ENCODE measurements at regions not wholly inside any gene's neighbourhood (a gene's known extent, or its start where the extent isn't known, plus 50 kb on each side); places are given as distances from the start of the nearest gene placed in this dataset.
"Not testable (repeated sequence)": the region's sequence is repeated elsewhere in the genome, so short reads cannot be mapped to it uniquely, and the experiment has no call there.

DNA sequence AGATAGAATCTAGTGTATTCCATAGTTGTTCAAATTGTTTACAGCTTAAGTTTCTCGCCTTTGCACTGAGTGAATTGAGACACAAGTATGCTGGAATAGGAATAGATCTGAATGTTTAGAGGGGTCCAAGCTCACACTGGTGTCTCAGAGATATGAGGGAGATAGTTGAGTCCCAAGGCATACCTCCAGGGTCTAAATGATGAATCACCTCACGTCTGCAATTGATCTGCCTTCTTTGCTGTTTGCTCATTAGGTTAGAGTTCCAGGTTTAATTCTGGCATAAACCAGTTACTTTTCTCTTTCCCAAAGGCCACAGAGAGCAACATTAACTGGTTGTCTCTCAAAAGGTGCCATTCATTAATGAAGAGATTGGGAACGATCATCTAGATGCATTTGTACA is 106.3 kb upstream of the MME start:
- DNase-seq = no peak

DNA sequence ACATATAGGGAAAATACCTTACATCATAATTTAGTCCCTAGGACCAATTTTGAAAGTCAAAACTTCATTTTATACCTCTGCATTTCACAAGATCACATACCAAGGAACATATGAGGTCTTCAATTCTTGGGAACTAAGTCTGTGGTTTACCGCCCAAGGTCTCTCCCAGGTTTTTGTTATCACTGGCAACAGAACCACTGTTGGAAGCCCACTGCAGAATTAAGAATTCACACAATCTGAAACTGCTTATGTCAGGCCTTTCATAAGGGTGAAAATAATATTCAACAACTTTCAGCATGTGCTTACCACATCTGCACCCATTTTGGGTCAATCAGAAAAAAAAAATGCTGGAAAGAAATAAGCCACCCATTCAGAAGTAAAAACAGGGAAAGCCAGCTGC is 107.2 kb upstream of the MME start:
- no peak for DNase-seq

DNA sequence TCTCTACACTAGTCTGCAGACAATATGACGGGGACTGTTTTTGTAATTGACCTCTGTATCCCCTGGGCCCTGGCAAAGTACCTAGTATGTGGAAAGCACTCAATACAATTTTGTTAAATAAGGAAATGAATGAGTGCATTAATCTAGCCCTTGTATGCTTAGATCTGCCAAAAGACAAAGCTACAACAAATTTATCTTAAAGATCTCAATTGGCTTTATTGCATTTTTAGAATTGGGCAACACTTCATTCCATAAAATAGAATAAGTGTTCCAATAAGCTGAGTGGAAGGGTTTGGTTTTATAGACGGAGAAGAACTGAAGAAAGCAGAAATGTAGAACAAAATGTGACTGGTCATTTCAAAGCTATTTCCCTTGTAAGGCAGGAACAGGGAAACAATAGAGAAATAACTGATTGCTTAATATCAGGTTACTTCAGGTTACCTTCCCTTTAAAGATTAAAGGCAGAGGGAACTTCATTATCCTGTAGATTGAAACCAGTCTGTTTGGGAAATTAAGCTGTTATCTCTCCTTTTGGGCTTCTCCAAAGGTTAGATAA is 108.3 kb upstream of the MME start:
- DNase-seq = no peak

DNA sequence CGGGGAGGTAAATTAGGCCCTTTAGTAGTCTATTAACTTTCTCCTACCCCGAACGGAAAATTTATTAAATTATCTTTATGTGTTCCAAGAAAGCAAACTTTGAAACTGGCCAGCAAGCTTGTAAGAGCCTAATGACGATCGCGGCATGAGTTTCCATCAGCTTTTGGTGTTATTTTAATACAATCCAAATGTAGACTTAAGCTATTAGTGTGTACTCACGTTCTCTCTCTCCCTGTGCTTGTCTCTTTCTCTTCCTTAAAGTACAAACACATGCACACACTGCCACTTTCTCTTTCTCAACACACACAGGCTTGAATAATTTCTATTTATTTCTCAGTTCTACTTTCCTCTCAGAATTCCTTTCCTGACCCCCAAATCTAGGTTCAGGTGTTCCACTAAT is 108.8 kb upstream of the MME start:
- DNase-seq = no peak

DNA sequence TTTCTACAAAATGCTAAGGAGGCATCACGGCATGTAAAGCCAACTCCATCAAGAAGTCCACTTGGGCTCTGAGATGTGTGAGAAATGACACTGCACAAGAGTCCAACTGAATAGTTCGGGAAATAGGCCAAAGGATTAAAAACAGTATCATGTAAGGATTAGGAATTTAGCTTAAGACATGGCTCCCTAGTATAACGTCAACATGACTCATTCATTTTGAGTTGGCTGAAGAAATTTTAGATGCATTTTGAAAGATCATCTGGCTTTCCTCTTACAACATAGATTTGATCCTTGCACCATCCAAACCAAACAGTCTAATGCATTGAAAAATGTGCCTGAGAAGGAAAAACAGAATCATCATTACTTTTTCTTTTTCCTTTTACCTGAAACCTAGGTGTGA is 109.3 kb upstream of the MME start:
- DNase-seq = no peak

DNA sequence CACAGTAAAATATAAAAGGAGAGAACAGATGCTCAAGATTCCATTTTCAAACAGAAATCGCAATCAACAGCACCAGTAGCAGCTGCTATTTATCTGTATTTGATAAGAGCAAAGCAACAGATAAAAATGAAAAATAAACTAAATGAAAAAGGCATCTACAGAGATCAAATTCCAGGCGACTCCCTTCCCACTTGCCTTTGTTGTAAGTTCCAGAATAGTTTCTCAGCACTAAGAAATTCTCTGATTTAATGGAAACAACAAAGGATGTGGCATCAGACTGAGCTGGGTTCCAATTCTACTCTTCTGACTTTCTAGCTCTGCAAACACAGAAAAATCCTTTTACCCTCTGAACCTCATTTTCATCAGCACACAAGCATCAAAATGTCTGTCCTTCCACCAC is 110.8 kb upstream of the MME start:
- no peak for DNase-seq

DNA sequence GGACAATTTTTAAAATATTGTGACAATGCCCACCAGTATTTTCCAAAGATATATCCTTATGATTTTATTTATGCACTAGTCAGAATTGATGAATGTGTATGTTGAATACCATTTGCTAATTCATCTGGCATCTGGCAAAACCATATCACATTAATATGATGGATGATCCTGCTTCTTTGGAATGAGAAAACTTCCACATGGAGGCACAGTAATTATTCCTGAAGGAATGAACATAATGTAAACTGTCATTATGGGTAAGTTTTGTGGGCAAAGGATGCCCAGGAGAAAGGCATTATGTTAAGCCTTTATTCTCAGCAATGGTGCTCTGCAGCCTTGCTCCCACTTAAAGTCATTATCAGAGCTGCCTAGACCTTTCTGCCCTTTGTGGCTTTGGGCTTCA is 113.0 kb upstream of the MME start:
- no peak for DNase-seq

DNA sequence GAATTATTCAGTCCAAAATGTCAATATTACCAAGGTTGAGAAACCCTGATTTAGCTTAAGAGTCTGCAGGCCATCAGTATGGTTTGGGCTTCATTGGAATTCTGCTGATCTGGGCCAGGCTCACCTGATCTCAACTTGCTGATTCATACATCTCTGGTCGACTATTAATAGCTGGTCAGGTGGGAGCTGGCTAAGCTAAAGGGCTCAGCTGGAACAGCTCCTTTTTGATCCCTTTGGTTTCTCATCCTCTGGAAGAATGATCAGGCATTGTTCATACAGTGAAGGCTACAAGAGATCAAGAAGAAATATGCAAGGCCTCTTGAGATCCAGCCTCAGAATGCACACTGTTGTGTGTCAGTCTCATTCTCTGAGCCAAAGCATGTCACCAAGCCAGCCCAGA is 123.3 kb upstream of the MME start:
- no peak for DNase-seq

DNA sequence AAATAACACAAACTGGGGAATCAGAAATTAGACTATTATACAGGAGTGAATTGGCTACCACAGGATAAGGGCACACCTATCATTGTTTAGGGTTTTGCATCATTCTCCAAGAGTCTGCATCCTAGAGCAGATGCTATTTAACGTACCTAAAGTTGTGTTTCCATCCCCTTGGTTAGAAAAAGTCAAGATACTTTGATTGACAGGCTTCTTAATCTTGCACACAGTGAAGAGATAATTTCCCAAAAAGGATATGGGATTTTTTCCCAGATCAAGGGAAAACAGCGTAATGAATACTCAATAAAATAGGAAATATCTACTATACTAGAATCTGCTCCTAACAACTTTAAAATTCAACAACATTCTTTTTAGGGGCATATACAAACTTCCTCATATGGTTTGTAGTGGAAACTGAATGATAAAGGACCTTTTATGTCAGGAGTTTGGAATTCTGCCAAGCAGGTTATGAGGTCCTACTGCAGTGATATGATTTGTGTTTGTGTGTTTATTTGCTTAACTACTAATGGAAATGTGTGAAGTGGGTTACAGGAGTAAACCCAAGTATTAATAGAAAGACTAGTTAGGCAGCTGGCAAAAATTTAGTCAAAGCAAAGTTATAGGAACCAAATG is 124.1 kb upstream of the MME start:
- DNase-seq = no peak

DNA sequence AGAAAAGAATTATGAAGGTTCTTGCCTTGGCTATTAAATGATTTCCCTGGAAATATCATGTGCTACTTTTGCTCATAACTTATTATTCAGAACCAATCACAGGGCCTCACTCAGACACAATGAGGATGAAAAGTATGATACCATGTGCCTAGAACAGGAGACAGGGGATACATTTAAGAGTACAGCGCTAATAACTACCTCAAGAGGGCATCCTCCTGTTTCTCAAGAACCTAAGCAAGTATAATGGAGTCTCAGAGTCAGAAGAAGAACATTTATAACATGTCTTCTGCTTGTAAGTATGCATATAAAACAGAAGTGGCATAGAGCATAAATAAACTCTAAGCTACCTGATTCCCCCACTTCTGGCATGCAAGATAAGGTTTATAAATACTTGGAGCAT is 125.4 kb upstream of the MME start:
- no peak for DNase-seq

DNA sequence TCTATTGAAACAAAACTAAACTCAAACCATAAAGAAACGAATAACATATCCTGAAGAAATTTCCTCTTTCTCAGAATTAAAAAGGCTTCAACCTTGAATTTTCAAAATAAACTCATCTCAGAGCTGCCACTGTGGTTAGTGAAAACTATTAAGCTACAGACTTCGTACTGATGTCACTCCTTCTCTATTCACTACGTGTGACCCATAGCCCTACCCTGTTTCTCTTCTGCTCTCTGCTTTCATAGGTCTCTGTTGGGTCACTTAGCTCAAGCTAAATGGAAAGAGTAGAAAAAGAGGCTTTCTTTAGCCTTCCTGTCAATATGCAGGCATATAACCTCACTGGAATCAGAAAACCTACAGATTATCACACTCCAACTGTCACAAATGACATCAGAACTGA is 126.6 kb upstream of the MME start:
- no peak for DNase-seq

DNA sequence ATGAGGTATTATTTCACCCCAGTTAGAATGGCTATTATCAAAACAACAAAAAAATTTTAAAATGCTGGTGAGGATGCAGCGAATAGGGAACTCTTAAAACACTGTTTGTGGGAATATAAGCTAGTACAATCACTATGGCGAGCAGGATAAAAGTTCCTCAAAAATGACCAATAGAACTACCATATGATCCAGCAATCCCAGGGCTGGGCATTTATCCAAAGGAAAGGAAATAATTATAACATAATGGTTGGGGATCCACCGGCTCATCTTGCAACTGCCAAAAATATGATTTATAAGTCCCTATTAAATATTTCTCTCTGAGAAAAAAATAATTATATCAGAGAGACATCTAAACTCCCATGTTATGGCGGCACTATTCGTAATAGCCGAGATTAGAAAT is 127.6 kb upstream of the MME start:
- no peak for DNase-seq

DNA sequence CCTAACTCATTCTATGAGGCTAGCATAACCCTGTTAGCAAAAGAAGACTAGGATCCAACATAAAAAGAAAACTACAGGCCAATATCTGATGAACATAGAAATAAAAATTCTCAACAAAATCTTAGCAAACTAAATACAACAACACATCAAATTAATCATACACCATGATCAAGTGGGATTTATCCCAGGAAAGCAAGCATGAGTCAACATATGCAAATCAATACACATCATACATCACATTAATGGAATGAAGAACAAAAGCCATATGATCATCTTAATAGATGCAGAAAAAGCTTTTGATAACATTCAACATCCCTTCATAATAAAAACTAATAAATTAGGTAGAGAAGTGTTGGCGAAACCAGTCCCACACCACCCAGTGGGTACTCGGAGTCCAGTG is 136.1 kb upstream of the MME start:
- DNase-seq = no peak

DNA sequence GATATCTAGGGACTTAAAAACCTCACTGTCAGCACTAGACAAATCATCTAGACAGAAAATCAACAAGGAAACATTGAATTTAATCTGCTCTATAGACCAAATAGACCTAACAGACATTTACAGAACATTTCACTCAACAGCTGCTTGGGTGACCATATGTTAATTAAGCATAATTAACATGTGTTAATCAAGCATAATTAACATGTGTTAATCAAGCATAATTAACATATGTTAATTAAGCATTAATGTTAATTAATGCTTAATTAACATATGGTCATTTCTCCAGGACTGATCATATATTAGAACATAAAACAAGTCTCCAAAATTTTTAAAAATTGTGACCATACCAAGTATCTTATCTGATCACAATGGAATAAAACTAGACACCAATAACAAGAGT is 137.3 kb upstream of the MME start:
- DNase-seq = no peak

DNA sequence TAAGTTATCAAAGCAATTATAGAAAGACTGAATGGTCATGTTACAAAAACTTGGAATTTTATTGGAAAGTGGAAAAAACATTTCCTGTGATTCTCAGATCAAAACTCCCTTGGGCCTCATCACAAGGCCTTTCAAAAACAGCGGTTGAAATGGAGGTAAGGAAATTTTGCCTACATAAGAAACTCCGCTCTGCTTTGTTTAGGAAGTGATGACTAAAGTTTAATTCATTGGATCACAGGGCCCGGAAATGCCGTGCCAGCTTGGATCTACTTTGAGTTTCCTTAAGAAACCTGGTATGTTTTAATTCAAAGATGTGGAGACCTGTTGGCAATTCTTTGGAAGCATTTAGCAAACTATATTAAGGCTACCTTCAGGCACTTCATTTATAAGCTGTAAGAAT is 143.9 kb upstream of the MME start:
- DNase-seq = no peak

DNA sequence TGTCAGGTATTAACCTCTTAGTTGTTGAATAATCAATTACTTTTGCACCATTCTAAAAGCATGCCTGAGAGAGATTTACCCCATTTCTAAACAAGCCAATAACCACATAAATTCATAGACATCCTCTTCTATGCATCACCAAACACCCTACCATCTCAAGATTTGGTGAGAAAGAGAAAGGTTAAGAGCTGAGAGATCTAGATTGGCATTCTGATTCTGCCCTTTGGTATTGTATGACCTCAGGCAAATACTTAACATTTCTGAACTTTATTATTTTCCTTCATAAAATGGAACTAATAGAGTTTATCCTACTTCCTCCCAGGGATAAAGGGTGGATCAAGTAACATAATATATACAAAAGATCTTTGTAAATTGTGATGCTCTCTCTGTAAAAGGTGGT is 146.5 kb upstream of the MME start:
- DNase-seq = no peak

DNA sequence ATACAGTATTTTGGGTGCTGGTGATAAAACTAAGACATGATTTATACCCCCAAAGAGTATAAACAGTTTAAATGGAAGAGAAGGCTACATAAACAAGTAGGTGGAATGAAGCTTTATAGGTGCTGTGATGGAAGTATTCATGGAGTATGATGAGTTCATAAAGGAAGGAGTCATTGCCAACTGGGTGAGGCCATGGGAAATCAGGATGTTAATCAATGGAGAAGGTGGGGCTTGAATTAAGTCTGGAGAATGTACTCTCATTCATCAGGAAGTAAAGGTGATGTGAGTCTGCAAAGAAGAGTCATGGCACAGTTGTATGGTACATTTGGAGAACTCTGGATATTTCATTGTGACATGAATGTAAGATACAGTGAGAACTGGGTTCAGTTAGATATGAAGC is 147.5 kb upstream of the MME start:
- DNase-seq = no peak

DNA sequence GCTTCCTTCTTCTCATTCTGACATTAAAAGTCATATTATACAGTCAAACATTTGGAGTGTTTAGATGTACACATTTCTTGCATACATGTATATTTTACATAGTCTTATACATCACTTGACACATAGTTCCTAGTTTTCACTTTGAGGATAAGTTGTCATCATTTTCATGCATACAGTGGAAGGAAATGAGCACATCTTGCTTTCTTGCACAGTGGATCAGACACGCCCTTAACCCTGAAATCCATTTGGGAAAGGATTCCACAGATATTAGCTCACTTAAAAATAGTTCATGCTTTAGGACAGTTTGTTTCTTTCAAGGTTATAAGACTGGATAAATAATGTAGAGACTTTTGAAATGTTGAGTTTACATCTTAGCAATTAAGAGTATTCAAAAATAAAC is 148.6 kb upstream of the MME start:
- no peak for DNase-seq

DNA sequence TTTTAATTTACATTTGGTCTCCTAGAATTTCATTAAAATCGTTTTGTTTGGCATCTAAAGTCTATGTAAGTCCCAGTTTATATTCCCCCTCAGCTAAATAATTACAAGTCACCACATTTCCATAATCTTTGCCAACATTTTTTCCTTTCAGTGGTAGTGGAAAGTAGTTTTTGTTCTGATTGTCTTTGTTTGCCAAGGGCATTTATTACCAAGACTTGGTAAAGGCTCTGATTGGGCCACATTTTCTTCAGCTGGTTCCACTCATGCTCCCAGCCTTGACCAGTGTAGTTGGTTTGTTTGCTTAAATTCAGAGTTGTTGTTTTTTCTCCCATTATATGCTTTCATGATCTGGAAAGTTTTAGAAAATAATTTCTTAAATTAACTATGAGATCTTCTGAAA is 153.4 kb upstream of the MME start:
- no peak for DNase-seq

DNA sequence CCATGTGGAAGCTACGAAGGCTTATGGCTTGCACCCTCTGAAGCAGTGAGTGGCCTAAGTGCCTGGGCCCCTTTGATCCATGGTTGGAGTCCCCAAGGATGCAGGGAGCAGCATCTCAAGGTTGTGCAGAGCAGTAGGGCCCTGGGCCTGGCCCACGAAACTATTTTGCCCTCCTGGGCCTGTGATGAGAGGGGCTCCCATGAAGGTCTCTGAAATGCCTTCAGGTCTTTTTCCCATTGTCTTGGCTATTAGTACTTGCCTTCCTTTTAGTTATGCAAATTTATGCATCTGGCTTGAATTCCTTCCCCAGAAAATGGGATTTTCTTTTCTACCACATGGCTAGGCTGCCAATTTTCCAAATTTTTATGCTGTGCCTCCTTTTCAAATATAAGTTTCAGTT is 158.8 kb upstream of the MME start:
- DNase-seq = no peak

DNA sequence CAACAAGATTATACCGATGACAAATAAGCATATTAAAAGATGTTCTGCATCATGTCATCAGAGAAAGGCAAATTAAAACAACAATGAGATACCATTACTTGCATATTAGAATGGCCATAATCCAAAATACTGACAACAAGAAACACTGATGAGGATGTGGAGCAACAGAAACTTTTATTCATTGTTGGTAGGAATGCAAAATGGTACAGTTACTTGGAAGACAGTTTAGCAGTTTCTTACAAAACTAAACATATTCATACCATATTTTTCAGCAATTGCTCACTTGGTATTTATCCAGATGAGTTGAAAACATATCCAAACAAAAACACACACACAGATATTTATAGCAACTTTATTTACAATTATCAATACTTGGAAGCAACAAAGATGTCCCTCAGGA is 160.9 kb upstream of the MME start:
- no peak for DNase-seq

DNA sequence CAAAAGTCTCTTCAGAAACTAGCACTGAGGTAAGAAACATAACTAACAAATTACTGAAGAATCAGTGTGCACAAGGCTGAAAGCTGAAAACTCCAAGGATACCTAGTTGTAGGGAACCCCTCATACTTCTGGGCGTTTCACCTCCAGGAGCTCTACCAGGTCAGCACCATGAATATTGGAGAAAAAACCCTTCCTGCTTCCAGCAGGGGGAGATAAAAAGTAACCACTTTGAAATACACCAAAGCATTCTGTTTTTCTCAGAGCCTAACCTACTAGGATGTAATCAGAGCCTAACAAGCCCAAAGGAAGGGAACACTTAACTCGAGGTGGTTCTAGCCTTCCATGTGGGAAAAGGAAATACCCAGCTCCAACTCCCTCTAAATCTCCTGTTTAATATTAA is 175.8 kb upstream of the MME start:
- no peak for DNase-seq

DNA sequence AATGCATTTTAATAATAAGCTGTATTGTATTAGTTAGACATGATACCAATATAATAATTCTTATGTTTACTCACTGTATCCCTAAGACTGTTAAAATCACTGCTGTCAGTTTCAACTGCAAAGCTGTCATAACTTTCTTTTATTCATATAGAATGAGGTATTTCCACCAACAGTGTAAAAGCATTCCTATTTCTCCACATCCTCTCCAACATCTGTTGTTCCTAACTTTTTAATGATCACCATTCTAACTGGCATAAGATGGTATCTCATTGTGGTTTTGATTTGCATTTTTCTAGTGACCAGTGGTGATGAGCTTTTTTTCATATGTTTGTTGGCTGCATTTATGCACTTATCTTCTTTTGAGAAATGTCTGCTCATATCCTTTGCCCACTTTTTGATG is 177.6 kb upstream of the MME start:
- not testable (repeated sequence) for DNase-seq

DNA sequence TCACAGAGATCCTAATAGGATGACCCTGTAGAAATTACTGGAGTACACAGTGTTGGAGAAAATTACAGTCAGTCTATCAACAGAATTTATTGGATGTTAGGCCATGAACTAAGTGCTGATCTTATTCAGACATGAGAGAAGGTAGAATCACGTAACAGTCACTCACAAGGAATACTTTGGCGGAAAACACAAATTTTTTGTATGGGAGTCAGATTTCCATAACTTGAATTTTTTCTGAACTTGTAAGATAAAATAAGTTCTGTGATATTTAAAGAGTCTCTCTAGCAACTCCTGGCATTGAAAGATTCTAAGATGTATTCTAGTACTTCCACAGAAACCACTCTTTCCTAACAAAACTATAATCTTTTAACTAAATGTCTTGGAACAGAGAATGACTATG is 178.8 kb upstream of the MME start:
- no peak for DNase-seq

DNA sequence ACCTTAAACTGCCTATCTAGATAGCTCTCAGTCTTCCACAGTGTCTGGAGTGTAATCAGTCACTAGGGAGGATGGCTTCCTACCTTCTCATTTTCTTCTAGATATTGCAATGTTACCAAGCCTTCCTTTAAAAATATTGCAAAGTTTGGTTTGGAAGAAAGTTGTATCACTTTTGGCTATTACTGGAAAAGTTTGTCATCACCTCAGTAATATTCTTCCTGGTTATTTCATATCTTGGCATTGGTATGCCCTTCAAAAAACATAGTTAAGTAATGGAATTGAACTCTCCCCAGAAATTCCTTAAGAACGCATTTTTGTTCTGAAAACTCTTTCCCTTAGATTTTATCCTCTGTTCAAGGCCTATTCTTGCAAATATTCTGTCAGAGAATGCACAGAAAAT is 179.3 kb upstream of the MME start:
- DNase-seq = no peak

DNA sequence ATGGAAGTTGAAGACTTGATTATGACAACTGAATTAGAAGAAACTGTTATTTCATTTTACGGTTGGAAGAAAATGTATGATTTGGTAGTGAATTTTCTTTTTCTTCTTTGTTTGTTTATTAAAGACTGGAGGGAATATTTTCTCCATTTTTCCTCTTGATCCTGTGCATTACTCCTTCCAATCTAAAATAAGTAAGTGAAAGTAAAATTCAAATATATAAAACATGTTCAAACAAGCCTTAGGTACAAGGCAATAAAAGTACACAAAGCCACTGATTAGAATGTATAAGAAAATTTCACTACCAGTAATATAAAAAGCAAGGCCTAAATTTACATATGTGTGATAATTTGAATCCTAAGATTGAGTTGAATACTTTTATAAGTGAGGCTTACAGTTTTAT is 181.2 kb upstream of the MME start:
- DNase-seq = no peak

All from activated CD4-positive, alpha-beta T cell treated with anti-CD3 and anti-CD28 coated beads, Interleukin-2, amount 50 U/mL, for 16 hours (primary cell).